Sigmoid colon (tissue), 4 donors: ENCODE measurements at regions not wholly inside any gene's neighbourhood (a gene's known extent, or its start where the extent isn't known, plus 50 kb on each side); places are given as distances from the start of the nearest gene placed in this dataset.

ENCODE experiments used
- CTCF ChIP-seq, 4 experiments: fragments of 450-650 bp in 3 of 4; fragments of 200-600 bp in 1 of 4; IDR thresholded peaks; one replicate each; pipeline ENCODE4 v1.5.1; 2016 to 2019; ENCODE audit warnings: antibody characterized with exemption in 4 of 4, mild to moderate bottlenecking in 3 of 4, moderate library complexity in 2 of 4
- EP300 ChIP-seq, 4 donors: sonication (generic); formaldehyde crosslinking; IDR thresholded peaks; one replicate each; pipeline ENCODE4 v1.6.1; 2017; ENCODE audit warnings: antibody characterized with exemption in 4 of 4

GRCh38 chr2:19749507-19749836 lies 152.3 kb downstream of the TTC32 start:
- no peak for TF ChIP-seq CTCF (IDR thresholded peaks at IDR 0.05)
- no peak for TF ChIP-seq EP300 (IDR thresholded peaks at IDR 0.05)
